Thymus (tissue), 11 donors: ENCODE measurements at regions not wholly inside any gene's neighbourhood (a gene's known extent, or its start where the extent isn't known, plus 50 kb on each side); places are given as distances from the start of the nearest gene placed in this dataset.

ENCODE experiments used
- DNase-seq, 9 donors: peaks; one replicate each; pipeline ENCODE4 v3.0.0-alpha.2; 2013; ENCODE audit warnings: low spot score in 9 of 9, low read depth in 6 of 9, missing footprints in 1 of 9
- H3K27ac ChIP-seq, 2 donors: one replicate each; pipeline ENCODE4 v1.5.1; 2013; ENCODE audit warnings: control low read depth in 1 of 2, low read depth in 1 of 2, low read length in 1 of 2, mild to moderate bottlenecking in 1 of 2, moderate library complexity in 1 of 2
- H3K27me3 ChIP-seq, 2 donors: one replicate each; pipeline ENCODE4 v1.5.1; 2013; ENCODE audit warnings: low read length in 1 of 2; ENCODE audit not compliant: control insufficient read depth in 2 of 2, insufficient read depth in 1 of 2
- H3K36me3 ChIP-seq, 2 donors: one replicate each; pipeline ENCODE4 v1.5.1; 2013; ENCODE audit warnings: low read length in 1 of 2, mild to moderate bottlenecking in 1 of 2, moderate library complexity in 1 of 2; ENCODE audit not compliant: control insufficient read depth in 2 of 2, insufficient read depth in 2 of 2
- H3K4me1 ChIP-seq, 2 donors: one replicate each; pipeline ENCODE4 v1.5.1; 2013; ENCODE audit warnings: low read length in 2 of 2; ENCODE audit not compliant: control insufficient read depth in 2 of 2, insufficient read depth in 2 of 2
- H3K4me3 ChIP-seq, 2 donors: one replicate each; pipeline ENCODE4 v1.5.1; 2013; ENCODE audit warnings: low read length in 2 of 2, control low read depth in 1 of 2, mild to moderate bottlenecking in 1 of 2
- H3K9me3 ChIP-seq, 2 donors: one replicate each; pipeline ENCODE4 v1.5.1; 2013; ENCODE audit warnings: low read length in 1 of 2, mild to moderate bottlenecking in 1 of 2; ENCODE audit not compliant: control insufficient read depth in 2 of 2, insufficient read depth in 1 of 2
- WGBS: extraction: QIAGEN DNeasy Blood & Tissue Kit; methylation state at CpG from one replicate; pipeline ENCODE4 v1.1.7; 2013; 5-methylcytosine and 5-hydroxymethylcytosine counted together
- donor health status: healthy.

GRCh38 chr11:79536155-79536917 lies 95.5 kb upstream of the TENM4 start:
- no peak overlapping the region for H3K4me3 ChIP-seq
- WGBS = 64% methylated on average over 5 of the region's 5 CpGs
- H3K27me3 ChIP-seq = no peaks in the 10 kb centered on the region
- no peaks in the 10 kb centered on the region for H3K36me3 ChIP-seq
- DNase-seq = no peak
- H3K9me3 ChIP-seq = no peaks in the 10 kb centered on the region
- H3K4me1 ChIP-seq = no peaks in the 10 kb centered on the region
- no peak overlapping the region for H3K27ac ChIP-seq

DNA sequence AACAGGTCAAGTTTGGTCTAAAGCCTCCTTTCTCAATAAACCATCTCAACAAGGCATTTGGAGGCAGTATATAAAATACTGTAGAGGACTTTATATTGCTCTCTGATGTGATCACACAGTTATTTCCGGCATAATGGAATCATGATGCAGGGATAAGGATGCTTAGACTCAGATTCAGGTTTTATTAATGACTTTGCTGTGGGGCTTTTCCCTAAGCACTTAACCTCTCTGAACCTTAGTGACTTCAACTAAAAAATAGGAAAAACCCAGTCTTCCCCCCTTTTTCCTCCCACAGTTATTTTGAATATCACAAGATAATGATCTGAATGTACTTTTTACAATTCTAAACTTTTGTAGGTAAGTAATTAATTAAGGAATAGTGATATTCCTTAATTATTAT lies 94.8 kb upstream of the TENM4 start:
- Histone ChIP-seq H3K36me3 (no peaks in the 10 kb centered on the region), H3K27me3 (no peaks in the 10 kb centered on the region), H3K9me3 (no peaks in the 10 kb centered on the region), H3K27ac (no peak overlapping the region), H3K4me1 (no peaks in the 10 kb centered on the region), H3K4me3 (no peak overlapping the region)
- no peak for DNase-seq
- WGBS = 99% methylated on average over 1 of the region's 1 CpG

- Histone ChIP-seq H3K4me1 (no peaks in the 10 kb centered on the region), H3K27ac (no peak overlapping the region), H3K9me3 (no peaks in the 10 kb centered on the region), H3K36me3 (no peaks in the 10 kb centered on the region), H3K4me3 (no peak overlapping the region), H3K27me3 (no peaks in the 10 kb centered on the region)
- DNase-seq = no peak
Observed at GRCh38 chr11:79525257-79525656, 84.4 kb upstream of the TENM4 start.

- no peaks in the 10 kb centered on the region for H3K9me3 ChIP-seq
- DNase-seq = no peak
- WGBS = 88% methylated on average over 1 of the region's 1 CpG
- no peak overlapping the region for H3K27ac ChIP-seq
- H3K4me1 ChIP-seq = no peaks in the 10 kb centered on the region
- no peaks in the 10 kb centered on the region for H3K27me3 ChIP-seq
- no peak overlapping the region for H3K4me3 ChIP-seq
- no peaks in the 10 kb centered on the region for H3K36me3 ChIP-seq
Observed at GRCh38 chr11:79522626-79523025, 81.8 kb upstream of the TENM4 start.

DNA sequence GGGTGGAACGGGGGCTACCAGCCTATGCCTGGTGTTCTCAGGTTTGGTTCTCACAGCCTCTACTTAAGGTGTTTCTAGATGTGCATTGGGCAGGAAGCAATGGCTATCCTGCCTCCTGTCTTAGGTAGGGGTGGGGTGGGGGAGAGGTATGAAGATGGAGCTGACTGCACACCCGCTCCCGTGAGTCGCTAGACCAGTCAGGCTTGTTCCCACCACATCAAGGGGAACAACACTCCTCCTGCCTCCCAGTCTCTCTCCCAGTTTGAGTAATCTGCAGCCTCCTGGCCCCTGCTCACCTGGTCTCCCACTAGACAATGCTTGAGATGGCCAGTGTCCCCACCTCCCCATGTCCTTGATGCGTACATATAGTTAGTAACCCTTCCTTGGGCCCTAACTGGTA lies 79.3 kb upstream of the TENM4 start:
- no peaks in the 10 kb centered on the region for H3K9me3 ChIP-seq
- 92% methylated on average over 5 of the region's 5 CpGs for WGBS
- no peak overlapping the region for H3K4me3 ChIP-seq
- DNase-seq = no peak
- no peaks in the 10 kb centered on the region for H3K36me3 ChIP-seq
- no peaks in the 10 kb centered on the region for H3K4me1 ChIP-seq
- H3K27me3 ChIP-seq = no peaks in the 10 kb centered on the region
- no peak overlapping the region for H3K27ac ChIP-seq

DNA sequence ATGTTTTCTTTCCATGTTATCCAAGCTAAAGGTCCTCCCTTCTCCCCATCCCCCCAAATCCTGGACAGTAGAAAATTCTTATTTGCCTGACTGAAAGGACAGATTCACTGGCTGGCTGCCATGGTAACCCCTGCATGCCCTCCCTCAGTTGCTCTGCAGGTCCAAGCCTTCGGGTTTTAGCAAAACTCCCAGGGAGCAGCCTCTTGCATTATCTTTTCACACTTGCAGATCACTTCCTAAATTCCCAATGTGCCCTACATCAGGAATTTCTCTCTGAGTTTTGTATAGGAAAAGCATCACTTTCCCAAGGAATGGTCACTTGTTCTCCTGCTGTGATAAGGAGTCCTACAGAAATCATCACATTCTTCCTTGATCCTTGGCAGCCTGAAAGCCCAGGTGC lies 75.0 kb upstream of the TENM4 start:
- Histone ChIP-seq H3K4me3 (no peak overlapping the region), H3K36me3 (no peaks in the 10 kb centered on the region), H3K4me1 (no peaks in the 10 kb centered on the region), H3K9me3 (no peaks in the 10 kb centered on the region), H3K27ac (no peak overlapping the region), H3K27me3 (no peaks in the 10 kb centered on the region)
- 22% methylated on average over 1 of the region's 1 CpG for WGBS
- no peak for DNase-seq

DNA sequence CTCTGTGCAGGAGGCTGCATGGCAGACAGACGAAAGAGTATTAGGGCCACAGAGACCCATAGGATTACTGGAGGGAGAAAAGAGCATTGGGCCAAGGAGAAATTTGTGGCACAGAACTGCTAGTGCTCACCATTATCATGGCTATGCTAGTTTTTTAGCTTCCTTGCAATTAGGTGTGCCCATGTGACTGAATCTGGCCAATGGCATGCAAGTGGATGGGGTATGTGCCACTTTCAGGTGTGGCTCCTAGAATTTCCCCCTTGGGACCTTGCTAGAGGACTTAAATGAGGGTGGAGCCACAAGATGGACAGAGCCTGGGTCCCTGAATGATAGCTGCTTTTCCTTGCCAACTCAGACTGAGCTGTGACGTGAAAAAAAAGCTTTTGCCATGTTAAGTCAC lies 73.9 kb upstream of the TENM4 start:
- Histone ChIP-seq H3K36me3 (no peaks in the 10 kb centered on the region), H3K4me3 (no peak overlapping the region), H3K4me1 (no peaks in the 10 kb centered on the region), H3K27ac (no peak overlapping the region), H3K9me3 (no peaks in the 10 kb centered on the region), H3K27me3 (no peaks in the 10 kb centered on the region)
- no peak for DNase-seq
- WGBS = 87% methylated on average over 2 of the region's 2 CpGs

DNA sequence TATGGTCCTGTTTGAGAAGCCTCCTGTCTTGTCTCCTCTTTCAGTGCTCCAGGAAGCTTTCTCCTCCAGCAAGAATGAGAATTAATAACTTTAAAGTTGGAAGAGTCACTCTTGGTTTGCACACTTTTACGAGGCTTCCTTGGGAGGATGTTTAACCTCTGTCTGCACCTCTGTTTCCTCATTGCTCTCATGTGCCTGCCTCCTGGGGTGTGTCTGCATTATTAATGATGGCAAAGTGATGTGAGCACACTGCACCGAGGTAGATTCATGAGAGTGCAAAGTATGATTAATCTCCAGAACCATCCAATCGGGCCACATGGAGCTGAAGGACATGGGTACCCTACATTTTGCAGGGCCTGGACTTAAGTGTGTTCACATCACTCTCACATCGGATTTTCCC lies 73.5 kb upstream of the TENM4 start:
- H3K9me3 ChIP-seq = no peaks in the 10 kb centered on the region
- no peaks in the 10 kb centered on the region for H3K27me3 ChIP-seq
- WGBS = 81% methylated on average over 4 of the region's 4 CpGs
- H3K36me3 ChIP-seq = no peaks in the 10 kb centered on the region
- H3K4me3 ChIP-seq = no peak overlapping the region
- no peaks in the 10 kb centered on the region for H3K4me1 ChIP-seq
- no peak for DNase-seq
- no peak overlapping the region for H3K27ac ChIP-seq

DNA sequence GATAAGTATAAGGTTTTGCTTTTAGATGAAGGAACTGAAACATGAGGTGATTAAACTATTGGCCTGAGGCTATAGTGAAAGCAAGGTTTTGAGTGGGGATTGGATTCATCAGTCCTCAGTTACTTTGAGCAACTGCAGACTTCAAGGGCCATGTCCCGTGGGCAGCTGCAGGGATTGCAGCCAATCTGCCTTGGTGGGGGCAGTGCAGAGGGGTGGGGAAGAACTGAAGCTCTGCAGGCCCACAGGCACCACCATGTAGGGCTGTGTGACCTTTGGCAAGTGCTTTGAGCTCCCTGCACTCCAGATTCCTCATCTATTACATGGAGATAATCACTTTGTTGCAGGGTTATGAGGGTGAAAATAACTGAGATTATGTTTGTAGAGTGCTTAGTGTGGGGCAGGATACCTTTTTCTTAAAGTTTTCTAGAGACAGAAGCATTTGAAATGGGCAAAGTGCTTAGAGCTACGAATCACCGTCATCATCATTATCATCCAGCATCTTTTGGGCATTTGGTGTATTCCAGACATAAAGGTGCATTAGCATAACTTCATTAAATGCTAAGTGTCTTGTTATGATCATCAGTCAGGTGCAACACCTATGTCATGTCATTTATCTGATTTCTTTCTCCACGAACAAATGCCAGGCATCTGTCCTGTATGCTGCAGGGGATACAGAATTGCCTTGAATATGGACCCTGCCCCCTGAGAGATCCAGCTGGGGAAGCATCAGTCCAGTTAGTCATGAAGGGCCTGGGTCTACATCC lies 72.1 kb upstream of the TENM4 start:
- no peak overlapping the region for H3K27ac ChIP-seq
- WGBS = 56% methylated on average over 4 of the region's 4 CpGs
- DNase-seq = no peak
- no peak overlapping the region for H3K4me3 ChIP-seq
- H3K36me3 ChIP-seq = no peaks in the 10 kb centered on the region
- H3K9me3 ChIP-seq = no peaks in the 10 kb centered on the region
- no peaks in the 10 kb centered on the region for H3K4me1 ChIP-seq
- H3K27me3 ChIP-seq = no peaks in the 10 kb centered on the region
